GM12878 (cell line): ENCODE measurements at regions not wholly inside any gene's neighbourhood (a gene's known extent, or its start where the extent isn't known, plus 50 kb on each side); places are given as distances from the start of the nearest gene placed in this dataset.

Source experiments
- HDAC2 ChIP-seq: fragments of 200-600 bp; sonication (generic); IDR thresholded peaks from 2 replicates; pipeline ENCODE4 v1.6.1; 2017
- TAF1 ChIP-seq: IDR thresholded peaks from 2 replicates; pipeline ENCODE4 v1.6.1; 2011; ENCODE audit warnings: mild to moderate bottlenecking, low read depth, low read length, borderline replicate concordance
- TF ChIP-seq, protein P1 (sequence below): fragments of 450-650 bp; IDR thresholded peaks from 2 replicates; pipeline ENCODE4 v1.6.1; 2017; ENCODE audit warnings: mild to moderate bottlenecking
- TF ChIP-seq, protein P2 (sequence below): fragments of 450-650 bp; IDR thresholded peaks from 2 replicates; pipeline ENCODE4 v1.6.1; 2017; ENCODE audit warnings: mild to moderate bottlenecking, moderate library complexity

DNA sequence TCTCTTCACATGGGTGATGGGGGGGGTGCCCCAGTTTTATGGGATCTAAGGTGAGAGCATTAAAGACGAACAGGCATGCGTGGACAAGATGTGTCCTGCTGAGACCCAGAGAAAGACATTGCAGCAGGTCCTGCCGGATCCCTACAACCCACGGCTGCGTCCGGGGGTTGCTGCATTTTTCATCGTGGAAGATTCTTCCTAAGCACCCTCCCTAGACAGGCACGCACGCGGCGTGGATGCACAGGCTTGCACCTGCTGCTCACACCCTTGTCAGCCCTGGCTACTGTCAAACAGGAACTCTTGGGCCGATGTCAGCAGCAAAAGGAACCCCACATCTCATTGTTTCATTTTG lies 280.6 kb upstream of the RTL1 start:
- TF ChIP-seq, protein P1, sequence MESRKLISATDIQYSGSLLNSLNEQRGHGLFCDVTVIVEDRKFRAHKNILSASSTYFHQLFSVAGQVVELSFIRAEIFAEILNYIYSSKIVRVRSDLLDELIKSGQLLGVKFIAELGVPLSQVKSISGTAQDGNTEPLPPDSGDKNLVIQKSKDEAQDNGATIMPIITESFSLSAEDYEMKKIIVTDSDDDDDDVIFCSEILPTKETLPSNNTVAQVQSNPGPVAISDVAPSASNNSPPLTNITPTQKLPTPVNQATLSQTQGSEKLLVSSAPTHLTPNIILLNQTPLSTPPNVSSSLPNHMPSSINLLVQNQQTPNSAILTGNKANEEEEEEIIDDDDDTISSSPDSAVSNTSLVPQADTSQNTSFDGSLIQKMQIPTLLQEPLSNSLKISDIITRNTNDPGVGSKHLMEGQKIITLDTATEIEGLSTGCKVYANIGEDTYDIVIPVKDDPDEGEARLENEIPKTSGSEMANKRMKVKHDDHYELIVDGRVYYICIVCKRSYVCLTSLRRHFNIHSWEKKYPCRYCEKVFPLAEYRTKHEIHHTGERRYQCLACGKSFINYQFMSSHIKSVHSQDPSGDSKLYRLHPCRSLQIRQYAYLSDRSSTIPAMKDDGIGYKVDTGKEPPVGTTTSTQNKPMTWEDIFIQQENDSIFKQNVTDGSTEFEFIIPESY, result no peak
- TF ChIP-seq, protein P2, sequence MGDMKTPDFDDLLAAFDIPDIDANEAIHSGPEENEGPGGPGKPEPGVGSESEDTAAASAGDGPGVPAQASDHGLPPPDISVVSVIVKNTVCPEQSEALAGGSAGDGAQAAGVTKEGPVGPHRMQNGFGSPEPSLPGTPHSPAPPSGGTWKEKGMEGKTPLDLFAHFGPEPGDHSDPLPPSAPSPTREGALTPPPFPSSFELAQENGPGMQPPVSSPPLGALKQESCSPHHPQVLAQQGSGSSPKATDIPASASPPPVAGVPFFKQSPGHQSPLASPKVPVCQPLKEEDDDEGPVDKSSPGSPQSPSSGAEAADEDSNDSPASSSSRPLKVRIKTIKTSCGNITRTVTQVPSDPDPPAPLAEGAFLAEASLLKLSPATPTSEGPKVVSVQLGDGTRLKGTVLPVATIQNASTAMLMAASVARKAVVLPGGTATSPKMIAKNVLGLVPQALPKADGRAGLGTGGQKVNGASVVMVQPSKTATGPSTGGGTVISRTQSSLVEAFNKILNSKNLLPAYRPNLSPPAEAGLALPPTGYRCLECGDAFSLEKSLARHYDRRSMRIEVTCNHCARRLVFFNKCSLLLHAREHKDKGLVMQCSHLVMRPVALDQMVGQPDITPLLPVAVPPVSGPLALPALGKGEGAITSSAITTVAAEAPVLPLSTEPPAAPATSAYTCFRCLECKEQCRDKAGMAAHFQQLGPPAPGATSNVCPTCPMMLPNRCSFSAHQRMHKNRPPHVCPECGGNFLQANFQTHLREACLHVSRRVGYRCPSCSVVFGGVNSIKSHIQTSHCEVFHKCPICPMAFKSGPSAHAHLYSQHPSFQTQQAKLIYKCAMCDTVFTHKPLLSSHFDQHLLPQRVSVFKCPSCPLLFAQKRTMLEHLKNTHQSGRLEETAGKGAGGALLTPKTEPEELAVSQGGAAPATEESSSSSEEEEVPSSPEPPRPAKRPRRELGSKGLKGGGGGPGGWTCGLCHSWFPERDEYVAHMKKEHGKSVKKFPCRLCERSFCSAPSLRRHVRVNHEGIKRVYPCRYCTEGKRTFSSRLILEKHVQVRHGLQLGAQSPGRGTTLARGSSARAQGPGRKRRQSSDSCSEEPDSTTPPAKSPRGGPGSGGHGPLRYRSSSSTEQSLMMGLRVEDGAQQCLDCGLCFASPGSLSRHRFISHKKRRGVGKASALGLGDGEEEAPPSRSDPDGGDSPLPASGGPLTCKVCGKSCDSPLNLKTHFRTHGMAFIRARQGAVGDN, result no peak
- TF ChIP-seq TAF1 (no peak), HDAC2 (no peak)
